ENCODE measurements at regions not wholly inside any gene's neighbourhood (a gene's known extent, or its start where the extent isn't known, plus 50 kb on each side); places are given as distances from the start of the nearest gene placed in this dataset.
A peak's percentile ranks its signal among the peaks of the same experiment; 100 is the strongest.
"Not testable (repeated sequence)": the region's sequence is repeated elsewhere in the genome, so short reads cannot be mapped to it uniquely, and the experiment has no call there.

GRCh38 chr19:7400815-7401214, 52.1 kb downstream of the ARHGEF18 start:
- H3K9ac ChIP-seq (ENCODE audit: low read length in 5 of 5), result no peak overlapping the region
- peaks cover 0 to 7% (median 0%) of the 10 kb centered on the region in 5 donors for H3K36me3 ChIP-seq (ENCODE audit: control insufficient read depth in 5 of 5, insufficient read depth in 5 of 5, low read length in 5 of 5)
- peaks cover 4 to 14% (median 10%) of the 10 kb centered on the region in 5 donors for H3K4me1 ChIP-seq (ENCODE audit: control insufficient read depth in 5 of 5, insufficient read depth in 5 of 5, low read length in 5 of 5)

GRCh38 chr19:7401694-7402093, 53.0 kb downstream of the ARHGEF18 start:
- Histone ChIP-seq H3K36me3 (ENCODE audit: control insufficient read depth in 5 of 5, insufficient read depth in 5 of 5, low read length in 5 of 5) (peaks cover 0 to 7% (median 0%) of the 10 kb centered on the region in 5 donors), H3K27me3 (ENCODE audit: control insufficient read depth in 5 of 5, insufficient read depth in 4 of 5, low read length in 5 of 5) (no peaks in the 10 kb centered on the region), H3K4me1 (ENCODE audit: control insufficient read depth in 5 of 5, insufficient read depth in 5 of 5, low read length in 5 of 5) (peaks cover 0 to 5% (median 2%) of the 10 kb centered on the region in 5 donors), H3K4me3 (ENCODE audit: low read depth in 1 of 5, low read length in 5 of 5) (no peak overlapping the region), H3K9ac (ENCODE audit: low read length in 5 of 5) (no peak overlapping the region), H3K9me3 (ENCODE audit: control insufficient read depth in 5 of 5, low read length in 5 of 5) (no peaks in the 10 kb centered on the region), H3K27ac (ENCODE audit: low read depth, low read length) (no peak overlapping the region)

More at GRCh38 chr19:7400815-7401214, 52.1 kb downstream of the ARHGEF18 start:
- Histone ChIP-seq H3K27ac (ENCODE audit: low read depth, low read length) (no peak overlapping the region), H3K4me3 (ENCODE audit: low read depth in 1 of 5, low read length in 5 of 5) (no peak overlapping the region), H3K27me3 (ENCODE audit: control insufficient read depth in 5 of 5, insufficient read depth in 4 of 5, low read length in 5 of 5) (no peaks in the 10 kb centered on the region), H3K9me3 (ENCODE audit: control insufficient read depth in 5 of 5, low read length in 5 of 5) (no peaks in the 10 kb centered on the region)

GRCh38 chr19:7405482-7405881, 56.7 kb downstream of the ARHGEF18 start:
- not testable (repeated sequence) for H3K27me3 ChIP-seq (ENCODE audit: control insufficient read depth in 5 of 5, insufficient read depth in 4 of 5, low read length in 5 of 5)

GRCh38 chr19:7408251-7408650, 59.5 kb downstream of the ARHGEF18 start:
- H3K36me3 ChIP-seq (ENCODE audit: control insufficient read depth in 5 of 5, insufficient read depth in 5 of 5, low read length in 5 of 5), result peaks cover 0 to 3% (median 0%) of the 10 kb centered on the region in 5 donors
- no peaks in the 10 kb centered on the region for H3K27me3 ChIP-seq (ENCODE audit: control insufficient read depth in 5 of 5, insufficient read depth in 4 of 5, low read length in 5 of 5)
- H3K27ac ChIP-seq (ENCODE audit: low read depth, low read length), result no peak overlapping the region
- no peak overlapping the region for H3K9ac ChIP-seq (ENCODE audit: low read length in 5 of 5)
- no peaks in the 10 kb centered on the region for H3K9me3 ChIP-seq (ENCODE audit: control insufficient read depth in 5 of 5, low read length in 5 of 5)
- H3K4me1 ChIP-seq (ENCODE audit: control insufficient read depth in 5 of 5, insufficient read depth in 5 of 5, low read length in 5 of 5), result peaks cover 0 to 3% (median 0%) of the 10 kb centered on the region in 5 donors
- H3K4me3 ChIP-seq (ENCODE audit: low read depth in 1 of 5, low read length in 5 of 5), result no peak overlapping the region

More at GRCh38 chr19:7405482-7405881, 56.7 kb downstream of the ARHGEF18 start:
- not testable (repeated sequence) for H3K4me1 ChIP-seq (ENCODE audit: control insufficient read depth in 5 of 5, insufficient read depth in 5 of 5, low read length in 5 of 5); H3K9me3 ChIP-seq (ENCODE audit: control insufficient read depth in 5 of 5, low read length in 5 of 5); H3K4me3 ChIP-seq (ENCODE audit: low read depth in 1 of 5, low read length in 5 of 5); H3K9ac ChIP-seq (ENCODE audit: low read length in 5 of 5); H3K36me3 ChIP-seq (ENCODE audit: control insufficient read depth in 5 of 5, insufficient read depth in 5 of 5, low read length in 5 of 5); H3K27ac ChIP-seq (ENCODE audit: low read depth, low read length)

GRCh38 chr19:7410946-7411345, 62.2 kb downstream of the ARHGEF18 start:
- H3K4me1 ChIP-seq (ENCODE audit: control insufficient read depth in 5 of 5, insufficient read depth in 5 of 5, low read length in 5 of 5), result peaks cover 0 to 11% (median 3%) of the 10 kb centered on the region in 5 donors
- H3K9me3 ChIP-seq (ENCODE audit: control insufficient read depth in 5 of 5, low read length in 5 of 5), result no peaks in the 10 kb centered on the region
- H3K27me3 ChIP-seq (ENCODE audit: control insufficient read depth in 5 of 5, insufficient read depth in 4 of 5, low read length in 5 of 5), result no peaks in the 10 kb centered on the region
- no peak overlapping the region for H3K9ac ChIP-seq (ENCODE audit: low read length in 5 of 5)
- H3K27ac ChIP-seq (ENCODE audit: low read depth, low read length), result no peak overlapping the region
- peaks cover 0 to 3% (median 0%) of the 10 kb centered on the region in 5 donors for H3K36me3 ChIP-seq (ENCODE audit: control insufficient read depth in 5 of 5, insufficient read depth in 5 of 5, low read length in 5 of 5)
- no peak overlapping the region for H3K4me3 ChIP-seq (ENCODE audit: low read depth in 1 of 5, low read length in 5 of 5)

GRCh38 chr19:7413629-7414028, 64.9 kb downstream of the ARHGEF18 start:
- Histone ChIP-seq H3K27me3 (ENCODE audit: control insufficient read depth in 5 of 5, insufficient read depth in 4 of 5, low read length in 5 of 5) (no peaks in the 10 kb centered on the region), H3K4me3 (ENCODE audit: low read depth in 1 of 5, low read length in 5 of 5) (no peak overlapping the region), H3K9ac (ENCODE audit: low read length in 5 of 5) (no peak overlapping the region), H3K9me3 (ENCODE audit: control insufficient read depth in 5 of 5, low read length in 5 of 5) (no peaks in the 10 kb centered on the region), H3K36me3 (ENCODE audit: control insufficient read depth in 5 of 5, insufficient read depth in 5 of 5, low read length in 5 of 5) (peaks cover 0 to 3% (median 0%) of the 10 kb centered on the region in 5 donors), H3K27ac (ENCODE audit: low read depth, low read length) (no peak overlapping the region), H3K4me1 (ENCODE audit: control insufficient read depth in 5 of 5, insufficient read depth in 5 of 5, low read length in 5 of 5) (peaks cover 0 to 7% (median 3%) of the 10 kb centered on the region in 5 donors)

- Histone ChIP-seq H3K9ac (ENCODE audit: low read length in 5 of 5) (peak overlapping the region in 1 of 5 donors; percentile 35), H3K4me3 (ENCODE audit: low read depth in 1 of 5, low read length in 5 of 5) (no peak overlapping the region), H3K27me3 (ENCODE audit: control insufficient read depth in 5 of 5, insufficient read depth in 4 of 5, low read length in 5 of 5) (no peaks in the 10 kb centered on the region), H3K36me3 (ENCODE audit: control insufficient read depth in 5 of 5, insufficient read depth in 5 of 5, low read length in 5 of 5) (peaks cover 0 to 10% (median 0%) of the 10 kb centered on the region in 5 donors), H3K27ac (ENCODE audit: low read depth, low read length) (no peak overlapping the region), H3K4me1 (ENCODE audit: control insufficient read depth in 5 of 5, insufficient read depth in 5 of 5, low read length in 5 of 5) (peaks cover 0 to 7% (median 3%) of the 10 kb centered on the region in 5 donors), H3K9me3 (ENCODE audit: control insufficient read depth in 5 of 5, low read length in 5 of 5) (no peaks in the 10 kb centered on the region)
Measured at GRCh38 chr19:7415163-7415856, 66.6 kb downstream of the ARHGEF18 start.

- Histone ChIP-seq H3K27me3 (ENCODE audit: control insufficient read depth in 5 of 5, insufficient read depth in 4 of 5, low read length in 5 of 5) (no peaks in the 10 kb centered on the region), H3K36me3 (ENCODE audit: control insufficient read depth in 5 of 5, insufficient read depth in 5 of 5, low read length in 5 of 5) (peaks cover 0 to 10% (median 0%) of the 10 kb centered on the region in 5 donors), H3K4me1 (ENCODE audit: control insufficient read depth in 5 of 5, insufficient read depth in 5 of 5, low read length in 5 of 5) (peaks cover 0 to 7% (median 3%) of the 10 kb centered on the region in 5 donors), H3K27ac (ENCODE audit: low read depth, low read length) (no peak overlapping the region), H3K9me3 (ENCODE audit: control insufficient read depth in 5 of 5, low read length in 5 of 5) (no peaks in the 10 kb centered on the region), H3K4me3 (ENCODE audit: low read depth in 1 of 5, low read length in 5 of 5) (no peak overlapping the region), H3K9ac (ENCODE audit: low read length in 5 of 5) (no peak overlapping the region)
Measured at GRCh38 chr19:7415857-7416371, 67.2 kb downstream of the ARHGEF18 start.

GRCh38 chr19:7417671-7418324, 69.1 kb downstream of the ARHGEF18 start:
- H3K36me3 ChIP-seq (ENCODE audit: control insufficient read depth in 5 of 5, insufficient read depth in 5 of 5, low read length in 5 of 5), result peaks cover 0 to 21% (median 5%) of the 10 kb centered on the region in 5 donors
- H3K27ac ChIP-seq (ENCODE audit: low read depth, low read length), result no peak overlapping the region
- H3K9me3 ChIP-seq (ENCODE audit: control insufficient read depth in 5 of 5, low read length in 5 of 5), result no peaks in the 10 kb centered on the region
- H3K9ac ChIP-seq (ENCODE audit: low read length in 5 of 5), result no peak overlapping the region
- peaks cover 0 to 7% (median 3%) of the 10 kb centered on the region in 5 donors for H3K4me1 ChIP-seq (ENCODE audit: control insufficient read depth in 5 of 5, insufficient read depth in 5 of 5, low read length in 5 of 5)
- H3K27me3 ChIP-seq (ENCODE audit: control insufficient read depth in 5 of 5, insufficient read depth in 4 of 5, low read length in 5 of 5), result no peaks in the 10 kb centered on the region
- no peak overlapping the region for H3K4me3 ChIP-seq (ENCODE audit: low read depth in 1 of 5, low read length in 5 of 5)

- H3K4me3 ChIP-seq (ENCODE audit: low read depth in 1 of 5, low read length in 5 of 5), result no peak overlapping the region
- H3K27me3 ChIP-seq (ENCODE audit: control insufficient read depth in 5 of 5, insufficient read depth in 4 of 5, low read length in 5 of 5), result no peaks in the 10 kb centered on the region
- peaks cover 0 to 26% (median 8%) of the 10 kb centered on the region in 5 donors for H3K36me3 ChIP-seq (ENCODE audit: control insufficient read depth in 5 of 5, insufficient read depth in 5 of 5, low read length in 5 of 5)
- peaks cover 0 to 7% (median 3%) of the 10 kb centered on the region in 5 donors for H3K4me1 ChIP-seq (ENCODE audit: control insufficient read depth in 5 of 5, insufficient read depth in 5 of 5, low read length in 5 of 5)
- no peak overlapping the region for H3K9ac ChIP-seq (ENCODE audit: low read length in 5 of 5)
- H3K27ac ChIP-seq (ENCODE audit: low read depth, low read length), result no peak overlapping the region
- no peaks in the 10 kb centered on the region for H3K9me3 ChIP-seq (ENCODE audit: control insufficient read depth in 5 of 5, low read length in 5 of 5)
Measured at GRCh38 chr19:7418596-7418995, 69.9 kb downstream of the ARHGEF18 start.
